Progenitor cell of endocrine pancreas (in vitro differentiated cells): ENCODE measurements at regions not wholly inside any gene's neighbourhood (a gene's known extent, or its start where the extent isn't known, plus 50 kb on each side); places are given as distances from the start of the nearest gene placed in this dataset.

Source experiments
- DNase-seq: peaks from one replicate; pipeline ENCODE4 v3.0.0; 2021; ENCODE audit warnings: low spot score; ENCODE audit not compliant: unreplicated experiment
- H3K27ac Mint-ChIP-seq: 2 replicates; pipeline ENCODE4 v1.8.0; 2021; ENCODE audit warnings: mild to moderate bottlenecking, moderate library complexity, mixed read lengths
- H3K27me3 Mint-ChIP-seq: 2 replicates; pipeline ENCODE4 v1.8.0; 2021; ENCODE audit warnings: mixed read lengths
- H3K36me3 Mint-ChIP-seq: 2 replicates; pipeline ENCODE4 v1.8.0; 2022; ENCODE audit warnings: mixed read lengths; ENCODE audit not compliant: insufficient read depth
- H3K4me1 Mint-ChIP-seq: 2 replicates; pipeline ENCODE4 v1.8.0; 2021; ENCODE audit warnings: low read depth, mixed read lengths
- H3K4me3 Mint-ChIP-seq: 2 replicates; pipeline ENCODE4 v1.8.0; 2021; ENCODE audit warnings: low read depth, mild to moderate bottlenecking, moderate library complexity, mixed read lengths
- H3K9me3 Mint-ChIP-seq: 2 replicates; pipeline ENCODE4 v1.8.0; 2021; ENCODE audit warnings: low read depth, mixed read lengths
- TF ChIP-seq, protein P1 (sequence below): fragments of 200-600 bp; sonication (generic); IDR thresholded peaks from one replicate; pipeline ENCODE4 v1.5.0; 2021; ENCODE audit warnings: antibody characterized with exemption, mild to moderate bottlenecking; ENCODE audit not compliant: unreplicated experiment

DNA sequence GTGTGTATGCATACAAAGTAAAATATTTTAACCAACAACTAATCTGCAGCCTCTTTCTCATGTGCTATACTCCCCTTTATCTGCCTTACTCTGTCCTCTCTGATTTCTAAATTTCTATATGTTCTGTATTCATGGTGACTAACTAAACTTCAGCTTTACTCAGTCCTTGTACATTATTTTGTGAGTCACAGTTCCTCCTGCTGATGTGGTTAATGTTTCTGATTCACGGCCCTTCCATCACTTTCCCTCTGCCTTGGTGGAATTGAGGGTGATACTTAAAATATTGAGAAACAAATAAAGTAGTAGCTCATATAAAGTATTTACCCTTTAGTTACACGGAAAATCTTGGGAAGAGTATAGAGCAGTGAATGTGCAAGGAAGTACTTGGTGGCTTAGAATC, 899.1 kb upstream of the ZWINT start:
- H3K9me3 Mint-ChIP-seq: peaks cover 4% of the 10 kb centered on the region
- H3K4me1 Mint-ChIP-seq: no peaks in the 10 kb centered on the region
- no peak for DNase-seq
- TF ChIP-seq, protein P1, sequence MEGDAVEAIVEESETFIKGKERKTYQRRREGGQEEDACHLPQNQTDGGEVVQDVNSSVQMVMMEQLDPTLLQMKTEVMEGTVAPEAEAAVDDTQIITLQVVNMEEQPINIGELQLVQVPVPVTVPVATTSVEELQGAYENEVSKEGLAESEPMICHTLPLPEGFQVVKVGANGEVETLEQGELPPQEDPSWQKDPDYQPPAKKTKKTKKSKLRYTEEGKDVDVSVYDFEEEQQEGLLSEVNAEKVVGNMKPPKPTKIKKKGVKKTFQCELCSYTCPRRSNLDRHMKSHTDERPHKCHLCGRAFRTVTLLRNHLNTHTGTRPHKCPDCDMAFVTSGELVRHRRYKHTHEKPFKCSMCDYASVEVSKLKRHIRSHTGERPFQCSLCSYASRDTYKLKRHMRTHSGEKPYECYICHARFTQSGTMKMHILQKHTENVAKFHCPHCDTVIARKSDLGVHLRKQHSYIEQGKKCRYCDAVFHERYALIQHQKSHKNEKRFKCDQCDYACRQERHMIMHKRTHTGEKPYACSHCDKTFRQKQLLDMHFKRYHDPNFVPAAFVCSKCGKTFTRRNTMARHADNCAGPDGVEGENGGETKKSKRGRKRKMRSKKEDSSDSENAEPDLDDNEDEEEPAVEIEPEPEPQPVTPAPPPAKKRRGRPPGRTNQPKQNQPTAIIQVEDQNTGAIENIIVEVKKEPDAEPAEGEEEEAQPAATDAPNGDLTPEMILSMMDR: no peak
- no peaks in the 10 kb centered on the region for H3K36me3 Mint-ChIP-seq
- no peaks in the 10 kb centered on the region for H3K27me3 Mint-ChIP-seq
- H3K27ac Mint-ChIP-seq: no peak overlapping the region
- no peak overlapping the region for H3K4me3 Mint-ChIP-seq

DNA sequence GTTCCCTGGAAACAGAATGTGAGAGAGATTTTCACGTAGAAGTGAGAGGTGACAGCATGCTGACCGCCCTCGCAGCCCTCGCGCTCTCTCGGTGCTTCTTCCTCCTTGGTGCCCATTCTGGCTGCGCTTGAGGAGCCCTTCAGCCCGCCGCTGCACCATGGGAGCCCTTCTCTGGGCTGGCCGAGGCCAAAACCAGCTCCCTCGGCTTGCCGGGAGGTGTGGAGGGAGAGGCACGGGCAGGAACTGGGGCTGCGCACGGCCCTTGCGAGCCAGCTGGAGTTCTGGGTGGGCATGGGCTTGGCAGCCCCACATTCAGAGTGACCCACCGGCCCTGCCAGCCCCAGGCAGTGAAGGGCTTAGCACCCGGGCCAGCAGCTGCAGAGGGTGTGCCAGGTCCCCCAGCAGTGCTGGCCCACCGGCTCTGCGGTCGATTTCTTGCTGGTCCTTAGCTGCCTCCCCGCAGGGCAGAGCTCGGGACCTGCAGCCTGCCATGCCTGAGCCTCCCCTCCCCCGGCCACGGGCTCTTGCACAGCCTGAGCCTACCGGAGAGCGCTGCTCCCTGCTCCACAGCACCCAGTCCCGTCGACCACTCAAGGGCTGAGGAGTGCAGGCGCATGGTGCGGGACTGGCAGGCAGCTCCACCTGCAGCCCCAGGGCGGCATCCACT, 888.7 kb upstream of the ZWINT start:
- H3K9me3 Mint-ChIP-seq: no peaks in the 10 kb centered on the region
- no peak overlapping the region for H3K4me3 Mint-ChIP-seq
- no peaks in the 10 kb centered on the region for H3K27me3 Mint-ChIP-seq
- no peaks in the 10 kb centered on the region for H3K36me3 Mint-ChIP-seq
- no peak overlapping the region for H3K27ac Mint-ChIP-seq
- no peaks in the 10 kb centered on the region for H3K4me1 Mint-ChIP-seq
- TF ChIP-seq, protein P1: no peak
- DNase-seq: no peak

DNA sequence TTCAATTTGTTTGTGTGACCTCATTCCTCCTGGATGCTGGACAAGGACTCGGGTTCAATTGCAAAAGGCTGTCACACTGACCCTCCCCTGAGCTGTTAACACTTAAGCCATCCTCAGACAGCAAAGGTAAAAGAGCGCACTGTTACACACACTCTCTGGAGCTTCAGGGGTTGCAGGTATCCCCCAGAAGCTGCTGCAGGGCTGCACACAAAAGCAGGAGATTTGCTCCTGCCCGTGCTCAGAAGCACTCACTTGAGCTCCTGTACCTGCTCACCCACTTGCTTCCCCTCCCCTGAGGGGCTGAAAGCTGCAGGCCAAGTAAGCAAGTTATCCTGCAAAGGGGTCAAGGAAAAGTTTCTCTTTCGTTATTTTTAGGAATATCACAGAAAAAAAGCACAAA, 886.2 kb upstream of the ZWINT start:
- Mint-ChIP-seq H3K4me3 (no peak overlapping the region), H3K27ac (no peak overlapping the region), H3K36me3 (no peaks in the 10 kb centered on the region), H3K9me3 (no peaks in the 10 kb centered on the region), H3K4me1 (no peaks in the 10 kb centered on the region), H3K27me3 (no peaks in the 10 kb centered on the region)
- TF ChIP-seq, protein P1: no peak
- DNase-seq: no peak

DNA sequence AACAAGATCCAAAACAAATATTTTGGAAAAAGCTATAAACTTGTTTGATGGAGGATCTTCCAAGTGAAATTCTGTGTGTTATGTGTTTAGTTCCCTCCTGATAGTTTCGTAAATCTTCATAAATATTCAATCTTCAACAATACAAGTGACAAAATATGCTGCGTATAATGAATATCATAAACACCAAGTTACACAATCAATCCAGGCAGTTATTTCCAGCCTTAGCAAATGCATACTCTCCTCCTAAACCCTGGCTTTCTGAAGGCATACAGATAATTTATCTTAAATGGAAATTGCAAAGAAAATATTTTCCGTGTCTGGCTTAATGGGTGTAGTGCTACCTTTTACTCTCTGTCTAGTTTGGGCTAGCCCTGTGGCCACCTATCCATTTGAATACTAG, 864.9 kb upstream of the ZWINT start:
- Mint-ChIP-seq H3K4me1 (no peaks in the 10 kb centered on the region), H3K27me3 (no peaks in the 10 kb centered on the region), H3K27ac (no peak overlapping the region), H3K9me3 (peaks cover 16% of the 10 kb centered on the region), H3K4me3 (no peak overlapping the region), H3K36me3 (no peaks in the 10 kb centered on the region)
- TF ChIP-seq, protein P1: no peak
- no peak for DNase-seq

DNA sequence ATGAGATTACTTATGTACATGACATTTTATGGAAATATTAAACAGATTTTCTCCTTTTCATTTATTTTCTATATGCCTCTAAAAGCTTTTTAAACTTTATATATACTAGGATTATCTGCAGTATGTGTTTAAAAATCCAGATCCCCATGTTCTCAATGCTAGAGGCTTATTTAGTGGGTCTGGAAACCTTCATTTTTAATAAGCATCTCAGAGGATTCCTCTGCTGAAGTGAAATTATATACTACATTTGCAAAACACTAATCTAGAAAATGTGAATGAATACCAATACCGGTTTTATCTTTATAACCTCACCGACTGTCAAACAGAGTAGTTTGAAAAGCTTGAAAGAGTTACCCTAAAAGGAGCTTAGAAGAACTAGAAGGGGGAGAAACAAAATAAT, 863.8 kb upstream of the ZWINT start:
- TF ChIP-seq, protein P1: no peak
- Mint-ChIP-seq H3K27ac (no peak overlapping the region), H3K4me3 (no peak overlapping the region), H3K4me1 (no peaks in the 10 kb centered on the region), H3K36me3 (no peaks in the 10 kb centered on the region), H3K9me3 (peaks cover 12% of the 10 kb centered on the region), H3K27me3 (no peaks in the 10 kb centered on the region)
- DNase-seq: no peak
